WTC11 (cell line): ENCODE measurements at regions not wholly inside any gene's neighbourhood (a gene's known extent, or its start where the extent isn't known, plus 50 kb on each side); places are given as distances from the start of the nearest gene placed in this dataset.
A peak's percentile ranks its signal among the peaks of the same experiment; 100 is the strongest.
"Not testable (repeated sequence)": the region's sequence is repeated elsewhere in the genome, so short reads cannot be mapped to it uniquely, and the experiment has no call there.

ENCODE experiments used
- ATAC-seq: fragments of 200-7000 bp; cut with Tn5 transposase; 2 replicates; pipeline ENCODE4 v1.10.0; 2021; ENCODE audit warnings: mild to moderate bottlenecking, moderate library complexity
- CTCF ChIA-PET: fragments of 300-600 bp; sonication (Branson Sonifier 250); formaldehyde crosslinking; loops from one replicate; lab custom pipeline; 2021; ENCODE audit warnings: antibody characterized with exemption; lab: Charles Lee
- POLR2A ChIA-PET: fragments of 350-600 bp; sonication (Branson Sonifier 250); formaldehyde crosslinking; loops from one replicate; lab custom pipeline; 2021; ENCODE audit warnings: antibody characterized with exemption; lab: Charles Lee
- DNase-seq: peaks from one replicate; pipeline ENCODE4 v3.0.0; 2021; ENCODE audit warnings: low spot score
- H3K27ac Mint-ChIP-seq: 2 replicates; pipeline ENCODE4 v1.8.0; 2021; ENCODE audit warnings: mixed read lengths
- H3K27me3 Mint-ChIP-seq: 2 replicates; pipeline ENCODE4 v1.8.0; 2021; ENCODE audit warnings: low read depth, mild to moderate bottlenecking, moderate library complexity, mixed read lengths
- H3K36me3 Mint-ChIP-seq: 2 replicates; pipeline ENCODE4 v1.8.0; 2021; ENCODE audit warnings: mixed read lengths
- H3K4me1 Mint-ChIP-seq: 2 replicates; pipeline ENCODE4 v1.8.0; 2022; ENCODE audit warnings: mixed read lengths
- H3K4me3 Mint-ChIP-seq: 2 replicates; pipeline ENCODE4 v1.8.0; 2021; ENCODE audit warnings: mild to moderate bottlenecking, moderate library complexity, mixed read lengths
- H3K9me3 Mint-ChIP-seq: 2 replicates; pipeline ENCODE4 v1.8.0; 2021; ENCODE audit warnings: mixed read lengths
- ATF3 ChIP-seq: sonication (generic); formaldehyde crosslinking; conservative IDR thresholded peaks from 2 replicates; pipeline ENCODE4 v1.8.1; 2022; ENCODE audit warnings: mild to moderate bottlenecking, missing genetic modification reagents
- CBFB ChIP-seq: sonication (generic); formaldehyde crosslinking; IDR thresholded peaks from 2 replicates; pipeline ENCODE4 v1.8.1; 2022; ENCODE audit warnings: mild to moderate bottlenecking, low read depth, missing genetic modification reagents
- CREB1 ChIP-seq: sonication (generic); formaldehyde crosslinking; IDR thresholded peaks from 2 replicates; pipeline ENCODE4 v1.8.0; 2023; ENCODE audit warnings: mild to moderate bottlenecking, missing genetic modification reagents
- EMX1 ChIP-seq: fragments of 250-450 bp; sonication (Bioruptor Pico); IDR thresholded peaks from 2 replicates; pipeline ENCODE4 v1.8.0; 2021; ENCODE audit warnings: mild to moderate bottlenecking
- ETV6 ChIP-seq: sonication (generic); formaldehyde crosslinking; IDR thresholded peaks from 2 replicates; pipeline ENCODE4 v1.8.1; 2022; ENCODE audit warnings: mild to moderate bottlenecking, missing genetic modification reagents
- FOXK1 ChIP-seq: sonication (generic); formaldehyde crosslinking; IDR thresholded peaks from 2 replicates; pipeline ENCODE4 v1.8.0; 2022; ENCODE audit warnings: mild to moderate bottlenecking, moderate library complexity, missing genetic modification reagents
- FOXP1 ChIP-seq: sonication (generic); formaldehyde crosslinking; IDR thresholded peaks from 2 replicates; pipeline ENCODE4 v1.8.0; 2022; ENCODE audit warnings: missing genetic modification reagents, mild to moderate bottlenecking, moderate library complexity, borderline replicate concordance
- IRF1 ChIP-seq: sonication (generic); formaldehyde crosslinking; IDR thresholded peaks from 2 replicates; pipeline ENCODE4 v1.8.0; 2023; ENCODE audit warnings: missing genetic modification reagents
- JAZF1 ChIP-seq: fragments of 250-450 bp; sonication (Bioruptor Pico); IDR thresholded peaks from 2 replicates; pipeline ENCODE4 v1.9.0; 2021; ENCODE audit warnings: moderate library complexity, mild to moderate bottlenecking, inconsistent platforms
- KAT7 ChIP-seq: sonication (generic); formaldehyde crosslinking; IDR thresholded peaks from 2 replicates; pipeline ENCODE4 v1.8.1; 2023; ENCODE audit warnings: missing genetic modification reagents, mild to moderate bottlenecking, borderline replicate concordance
- OVOL2 ChIP-seq: fragments of 250-450 bp; sonication (Bioruptor Pico); IDR thresholded peaks from 2 replicates; pipeline ENCODE4 v1.9.0; 2021; ENCODE audit warnings: mild to moderate bottlenecking, borderline replicate concordance
- RELA ChIP-seq: sonication (generic); formaldehyde crosslinking; IDR thresholded peaks from 2 replicates; pipeline ENCODE4 v1.8.1; 2022; ENCODE audit warnings: missing genetic modification reagents, mild to moderate bottlenecking, borderline replicate concordance
- RORB ChIP-seq: fragments of 250-450 bp; sonication (Bioruptor Pico); IDR thresholded peaks from 2 replicates; pipeline ENCODE4 v1.9.0; 2021; ENCODE audit warnings: mild to moderate bottlenecking
- ZBTB21 ChIP-seq: sonication (generic); formaldehyde crosslinking; IDR thresholded peaks from 2 replicates; pipeline ENCODE4 v1.8.1; 2023; ENCODE audit warnings: mild to moderate bottlenecking, missing genetic modification reagents, borderline replicate concordance
- ZNF512 ChIP-seq: sonication (generic); formaldehyde crosslinking; IDR thresholded peaks from 2 replicates; pipeline ENCODE4 v1.8.1; 2022; ENCODE audit warnings: missing genetic modification reagents, borderline replicate concordance
- ZNF671 ChIP-seq: fragments of 250-450 bp; sonication (Bioruptor Pico); IDR thresholded peaks from 2 replicates; pipeline ENCODE4 v1.8.0; 2021; ENCODE audit warnings: mild to moderate bottlenecking
- TF ChIP-seq, protein P1 (sequence below): fragments of 250-450 bp; sonication (Bioruptor Pico); IDR thresholded peaks from 2 replicates; pipeline ENCODE4 v1.9.0; 2021; ENCODE audit warnings: mild to moderate bottlenecking
- TF ChIP-seq, protein P2 (sequence below): fragments of 250-450 bp; sonication (Bioruptor Pico); IDR thresholded peaks from 2 replicates; pipeline ENCODE4 v1.9.0; 2021; ENCODE audit warnings: mild to moderate bottlenecking
- TF ChIP-seq, protein P3 (sequence below): fragments of 250-450 bp; sonication (Bioruptor Pico); IDR thresholded peaks from 2 replicates; pipeline ENCODE4 v1.8.0; 2021; ENCODE audit warnings: mild to moderate bottlenecking
- TF ChIP-seq, protein P4 (sequence below): sonication (generic); formaldehyde crosslinking; IDR thresholded peaks from 2 replicates; pipeline ENCODE4 v1.8.0; 2022; ENCODE audit warnings: mild to moderate bottlenecking, missing genetic modification reagents

DNA sequence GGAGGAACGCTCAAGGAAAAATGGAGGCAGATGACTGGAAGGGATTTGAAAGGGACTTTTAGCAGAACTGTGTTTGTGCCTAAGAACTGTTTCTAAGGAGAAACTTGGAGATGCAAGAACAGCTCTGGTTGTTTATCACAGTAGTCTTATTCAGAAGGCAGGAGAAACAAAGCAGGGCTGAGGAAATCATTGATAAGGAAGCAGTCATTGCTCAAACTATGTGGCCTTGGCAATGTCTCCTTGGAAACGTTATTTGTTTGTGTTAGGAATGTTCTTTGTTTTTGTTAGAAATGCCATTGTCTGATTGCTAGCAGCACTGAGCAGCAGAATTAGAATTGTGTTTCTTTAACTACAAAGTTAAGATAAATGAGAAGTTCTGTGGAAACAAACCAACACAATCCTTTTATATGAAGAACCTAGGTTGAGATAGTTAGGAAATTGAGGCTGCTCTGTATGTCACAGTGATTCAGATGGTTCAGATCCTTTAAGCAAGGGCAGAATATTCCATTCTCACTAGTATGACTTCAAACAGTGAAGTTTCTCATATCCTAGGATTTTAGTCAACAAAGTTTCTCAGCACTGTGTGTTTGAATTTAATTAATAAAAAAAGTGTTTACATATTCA, 1191.3 kb upstream of the IGFBP7 start:
- no peak overlapping the region for H3K4me3 Mint-ChIP-seq
- peak overlapping the region; percentile 3; the same call in 1 of the 2 replicates for H3K27ac Mint-ChIP-seq

DNA sequence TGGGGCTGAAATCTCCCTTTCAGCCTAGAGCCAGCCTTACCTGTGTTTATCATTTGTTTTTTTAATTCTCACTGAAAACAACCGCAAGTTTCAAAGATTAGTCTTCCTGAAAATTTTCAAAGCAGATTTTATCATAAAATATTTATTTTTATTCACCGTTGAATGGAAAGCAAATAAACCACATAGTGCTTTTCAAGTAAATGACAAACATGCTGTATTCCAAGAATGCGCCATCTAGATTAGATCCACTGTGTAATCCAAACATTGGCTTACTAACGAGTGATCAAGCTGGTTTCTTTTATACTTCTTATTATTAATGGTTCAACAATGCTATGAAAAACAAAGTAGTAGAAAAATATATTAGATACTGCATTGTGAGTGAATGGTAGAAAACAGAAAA, 1176.2 kb upstream of the IGFBP7 start:
- H3K27me3 Mint-ChIP-seq, result no peaks in the 10 kb centered on the region; the same call in 1 of the 2 replicates
- CTCF ChIA-PET, result no interaction called here
- peaks cover 14% of the 10 kb centered on the region for H3K9me3 Mint-ChIP-seq
- DNase-seq, result no peak
- POLR2A ChIA-PET, result no interaction called here
- TF ChIP-seq, protein P1, sequence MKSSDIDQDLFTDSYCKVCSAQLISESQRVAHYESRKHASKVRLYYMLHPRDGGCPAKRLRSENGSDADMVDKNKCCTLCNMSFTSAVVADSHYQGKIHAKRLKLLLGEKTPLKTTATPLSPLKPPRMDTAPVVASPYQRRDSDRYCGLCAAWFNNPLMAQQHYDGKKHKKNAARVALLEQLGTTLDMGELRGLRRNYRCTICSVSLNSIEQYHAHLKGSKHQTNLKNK, result no peak
- TF ChIP-seq IRF1 (CRISPR knock-in tag) (no peak), FOXK1 (CRISPR knock-in tag) (no peak), KAT7 (CRISPR knock-in tag) (no peak), ZBTB21 (CRISPR knock-in tag) (no peak), FOXP1 (CRISPR knock-in tag) (no peak), JAZF1 (CRISPR knock-in tag) (no peak), ZNF512 (CRISPR knock-in tag) (no peak), CREB1 (no peak), RORB (CRISPR knock-in tag) (no peak), RELA (CRISPR knock-in tag) (no peak), CBFB (CRISPR knock-in tag) (no peak), OVOL2 (CRISPR knock-in tag) (no peak), ATF3 (CRISPR knock-in tag) (no peak)
- TF ChIP-seq, protein P2, sequence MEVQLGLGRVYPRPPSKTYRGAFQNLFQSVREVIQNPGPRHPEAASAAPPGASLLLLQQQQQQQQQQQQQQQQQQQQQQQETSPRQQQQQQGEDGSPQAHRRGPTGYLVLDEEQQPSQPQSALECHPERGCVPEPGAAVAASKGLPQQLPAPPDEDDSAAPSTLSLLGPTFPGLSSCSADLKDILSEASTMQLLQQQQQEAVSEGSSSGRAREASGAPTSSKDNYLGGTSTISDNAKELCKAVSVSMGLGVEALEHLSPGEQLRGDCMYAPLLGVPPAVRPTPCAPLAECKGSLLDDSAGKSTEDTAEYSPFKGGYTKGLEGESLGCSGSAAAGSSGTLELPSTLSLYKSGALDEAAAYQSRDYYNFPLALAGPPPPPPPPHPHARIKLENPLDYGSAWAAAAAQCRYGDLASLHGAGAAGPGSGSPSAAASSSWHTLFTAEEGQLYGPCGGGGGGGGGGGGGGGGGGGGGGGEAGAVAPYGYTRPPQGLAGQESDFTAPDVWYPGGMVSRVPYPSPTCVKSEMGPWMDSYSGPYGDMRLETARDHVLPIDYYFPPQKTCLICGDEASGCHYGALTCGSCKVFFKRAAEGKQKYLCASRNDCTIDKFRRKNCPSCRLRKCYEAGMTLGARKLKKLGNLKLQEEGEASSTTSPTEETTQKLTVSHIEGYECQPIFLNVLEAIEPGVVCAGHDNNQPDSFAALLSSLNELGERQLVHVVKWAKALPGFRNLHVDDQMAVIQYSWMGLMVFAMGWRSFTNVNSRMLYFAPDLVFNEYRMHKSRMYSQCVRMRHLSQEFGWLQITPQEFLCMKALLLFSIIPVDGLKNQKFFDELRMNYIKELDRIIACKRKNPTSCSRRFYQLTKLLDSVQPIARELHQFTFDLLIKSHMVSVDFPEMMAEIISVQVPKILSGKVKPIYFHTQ (CRISPR knock-in tag), result no peak
- TF ChIP-seq, protein P3, sequence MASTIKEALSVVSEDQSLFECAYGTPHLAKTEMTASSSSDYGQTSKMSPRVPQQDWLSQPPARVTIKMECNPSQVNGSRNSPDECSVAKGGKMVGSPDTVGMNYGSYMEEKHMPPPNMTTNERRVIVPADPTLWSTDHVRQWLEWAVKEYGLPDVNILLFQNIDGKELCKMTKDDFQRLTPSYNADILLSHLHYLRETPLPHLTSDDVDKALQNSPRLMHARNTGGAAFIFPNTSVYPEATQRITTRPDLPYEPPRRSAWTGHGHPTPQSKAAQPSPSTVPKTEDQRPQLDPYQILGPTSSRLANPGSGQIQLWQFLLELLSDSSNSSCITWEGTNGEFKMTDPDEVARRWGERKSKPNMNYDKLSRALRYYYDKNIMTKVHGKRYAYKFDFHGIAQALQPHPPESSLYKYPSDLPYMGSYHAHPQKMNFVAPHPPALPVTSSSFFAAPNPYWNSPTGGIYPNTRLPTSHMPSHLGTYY (CRISPR knock-in tag), result no peak
- H3K4me3 Mint-ChIP-seq, result no peak overlapping the region
- H3K4me1 Mint-ChIP-seq, result peaks cover 13% of the 10 kb centered on the region
- ATAC-seq, result no peak
- peaks cover 13% of the 10 kb centered on the region for H3K36me3 Mint-ChIP-seq
- no peak overlapping the region for H3K27ac Mint-ChIP-seq

More for the DNA sequence above, 1191.3 kb upstream of the IGFBP7 start:
- H3K36me3 Mint-ChIP-seq, result 0 out of 2 replicates have a peak, but pooled peaks cover 6% of the 10 kb centered on the region
- CTCF ChIA-PET, result interaction anchor here (1.0 kb wide), 1 partner anchor 1138 kb away, joined by 3 read pairs; no protein-coding TSS in a partner anchor
- H3K27me3 Mint-ChIP-seq, result no peaks in the 10 kb centered on the region
- TF ChIP-seq, protein P4, sequence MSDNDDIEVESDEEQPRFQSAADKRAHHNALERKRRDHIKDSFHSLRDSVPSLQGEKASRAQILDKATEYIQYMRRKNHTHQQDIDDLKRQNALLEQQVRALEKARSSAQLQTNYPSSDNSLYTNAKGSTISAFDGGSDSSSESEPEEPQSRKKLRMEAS (CRISPR knock-in tag), result no peak
- TF ChIP-seq ETV6 (CRISPR knock-in tag) (no peak), EMX1 (CRISPR knock-in tag) (no peak), ZNF671 (CRISPR knock-in tag) (no peak)
- TF ChIP-seq, all 79 proteins: peak for 0
- ATAC-seq, result peak; percentile 46
- DNase-seq, result no peak
- Mint-ChIP-seq H3K9me3 (peaks cover 10% of the 10 kb centered on the region), H3K4me1 (peaks cover 9% of the 10 kb centered on the region)
- POLR2A ChIA-PET, result no interaction called here

DNA sequence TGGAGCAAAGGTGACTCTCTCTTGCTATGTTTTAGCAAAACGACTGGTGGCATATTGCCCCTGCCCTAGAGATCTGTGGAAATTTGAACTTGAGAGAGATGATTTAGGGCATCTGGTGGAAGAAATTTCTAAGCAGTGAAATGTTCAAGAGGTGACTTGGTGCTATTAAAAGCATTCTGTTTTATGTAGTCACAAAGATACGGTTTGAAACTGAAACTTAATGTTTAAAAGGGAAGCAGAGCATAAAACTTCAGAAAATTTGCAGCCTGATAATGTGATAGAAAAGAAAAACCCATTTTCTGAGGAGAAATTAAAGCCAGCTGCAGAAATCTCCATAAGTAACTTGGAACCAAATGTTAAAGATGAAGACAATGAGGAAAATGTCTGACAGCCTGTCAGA, 1170.7 kb upstream of the IGFBP7 start:
- H3K27me3 Mint-ChIP-seq, DNase-seq, H3K27ac Mint-ChIP-seq, H3K36me3 Mint-ChIP-seq, POLR2A ChIA-PET, CTCF ChIA-PET, H3K4me3 Mint-ChIP-seq, ATAC-seq: not testable (repeated sequence)
- H3K9me3 Mint-ChIP-seq, result peaks cover 29% of the 10 kb centered on the region
- peaks cover 13% of the 10 kb centered on the region for H3K4me1 Mint-ChIP-seq
